Gastroesophageal sphincter (tissue), 3 donors: ENCODE measurements at regions not wholly inside any gene's neighbourhood (a gene's known extent, or its start where the extent isn't known, plus 50 kb on each side); places are given as distances from the start of the nearest gene placed in this dataset.

ENCODE experiments used
- CTCF ChIP-seq, 4 experiments: fragments of 200-600 bp in 2 of 4; fragments of 450-650 bp in 2 of 4; sonication (generic) in 1 of 4; IDR thresholded peaks; one replicate each; pipeline ENCODE4 v1.5.1; 2017 to 2019; ENCODE audit warnings: antibody characterized with exemption in 4 of 4, mild to moderate bottlenecking in 2 of 4, moderate library complexity in 2 of 4
- POLR2AphosphoS5 ChIP-seq: sonication (generic); formaldehyde crosslinking; IDR thresholded peaks from one replicate; pipeline ENCODE4 v1.6.1; 2017; ENCODE audit warnings: antibody characterized with exemption

GRCh38 chr3:17969244-17969643, 226.8 kb upstream of the TBC1D5 start:
- no peak for TF ChIP-seq CTCF (IDR thresholded peaks at IDR 0.05)
- no peak for TF ChIP-seq POLR2AphosphoS5
